HG03558 (cell line): ENCODE measurements at regions not wholly inside any gene's neighbourhood (a gene's known extent, or its start where the extent isn't known, plus 50 kb on each side); places are given as distances from the start of the nearest gene placed in this dataset.
"Not testable (repeated sequence)": the region's sequence is repeated elsewhere in the genome, so short reads cannot be mapped to it uniquely, and the experiment has no call there.

Experiments used
- ATAC-seq: cut with Tn5 transposase; IDR thresholded peaks from one replicate; pipeline ENCODE4 v1.9.1; 2021; ENCODE audit warnings: moderate number of reproducible peaks; ENCODE audit not compliant: unreplicated experiment; ENCODE audit errors: extremely low read depth

DNA sequence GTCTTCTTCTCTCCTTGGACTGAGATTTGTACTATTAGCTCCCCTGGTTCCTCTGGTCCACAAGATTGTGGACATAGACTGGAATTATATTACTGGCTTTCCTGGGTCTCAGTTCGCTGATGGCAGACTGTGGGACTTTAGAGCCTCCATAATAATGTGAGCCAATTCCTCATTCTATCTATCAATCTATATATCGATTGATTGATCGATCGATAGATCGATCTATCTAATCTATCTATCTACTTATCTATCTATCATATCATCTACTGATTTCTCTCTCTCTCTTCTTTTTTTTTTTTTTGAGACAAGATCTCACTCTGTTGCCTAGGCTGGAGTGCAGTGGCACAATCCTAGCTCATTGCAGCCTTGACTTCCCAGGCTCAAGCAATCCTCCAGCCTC is 51.5 kb upstream of the DDR1 start:
- ATAC-seq = no peak

DNA sequence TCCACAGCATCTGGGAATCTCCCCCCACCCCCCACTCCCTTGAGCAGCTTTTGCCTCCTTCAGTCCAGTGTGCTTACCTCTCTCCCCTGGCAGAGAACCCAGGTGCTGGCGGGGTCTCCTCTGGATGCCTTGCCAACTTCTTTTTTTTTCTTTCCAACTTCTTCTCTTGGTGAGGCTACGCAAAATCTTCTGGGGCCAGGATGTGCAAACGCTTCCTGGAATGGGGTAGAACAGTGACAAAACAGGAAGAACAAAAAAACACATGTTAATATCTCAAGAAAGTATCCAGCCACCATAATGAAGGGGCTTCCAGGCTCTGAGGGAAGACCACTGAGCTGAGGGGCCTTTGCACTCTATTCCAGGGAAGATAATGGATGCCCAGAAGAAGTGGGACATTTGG is 53.9 kb upstream of the DDR1 start:
- no peak for ATAC-seq

DNA sequence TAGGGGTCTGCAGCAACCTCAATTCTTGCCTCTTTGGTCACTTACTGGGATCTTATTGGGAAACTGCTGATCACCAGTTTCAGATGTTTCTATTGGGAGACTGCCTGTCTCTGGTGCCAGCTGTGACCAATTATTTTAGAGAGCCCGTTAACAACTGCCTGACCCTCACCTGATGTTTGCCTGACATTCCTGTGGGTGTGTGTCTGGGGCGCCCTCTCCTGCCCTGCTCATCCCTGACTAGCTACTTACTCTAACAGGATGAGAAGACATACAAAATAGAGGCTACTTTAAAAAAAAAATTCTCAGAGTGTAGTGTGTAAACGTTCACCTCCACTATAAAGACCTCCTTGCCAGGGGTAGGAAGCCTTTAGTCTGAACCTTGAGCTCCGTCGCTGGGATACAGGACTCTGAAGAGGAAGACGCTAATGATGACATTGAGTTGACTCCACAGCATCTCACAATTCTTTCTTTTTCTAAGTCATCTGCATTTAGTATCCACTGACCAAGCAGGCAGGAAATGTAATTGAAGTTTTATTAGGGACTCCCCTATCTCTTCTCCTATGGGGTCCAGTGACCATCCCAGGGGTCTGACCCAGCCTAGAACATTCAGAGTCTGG is 54.6 kb upstream of the DDR1 start:
- ATAC-seq = no peak

GRCh38 chr6:30829033-30829432 is 55.3 kb upstream of the DDR1 start:
- ATAC-seq = no peak

GRCh38 chr6:30828027-30828962 is 56.0 kb upstream of the DDR1 start:
- no peak for ATAC-seq

GRCh38 chr6:30826961-30827342 is 57.4 kb upstream of the DDR1 start:
- ATAC-seq = no peak

- ATAC-seq = no peak
Observed at GRCh38 chr6:30824698-30825097, 59.6 kb upstream of the DDR1 start.

- ATAC-seq = no peak
Observed at GRCh38 chr6:30823534-30823865, 60.8 kb upstream of the DDR1 start.

GRCh38 chr6:30821862-30822784 is 62.2 kb upstream of the DDR1 start:
- ATAC-seq = no peak

GRCh38 chr6:30820193-30820592 is 64.1 kb upstream of the DDR1 start:
- no peak for ATAC-seq

DNA sequence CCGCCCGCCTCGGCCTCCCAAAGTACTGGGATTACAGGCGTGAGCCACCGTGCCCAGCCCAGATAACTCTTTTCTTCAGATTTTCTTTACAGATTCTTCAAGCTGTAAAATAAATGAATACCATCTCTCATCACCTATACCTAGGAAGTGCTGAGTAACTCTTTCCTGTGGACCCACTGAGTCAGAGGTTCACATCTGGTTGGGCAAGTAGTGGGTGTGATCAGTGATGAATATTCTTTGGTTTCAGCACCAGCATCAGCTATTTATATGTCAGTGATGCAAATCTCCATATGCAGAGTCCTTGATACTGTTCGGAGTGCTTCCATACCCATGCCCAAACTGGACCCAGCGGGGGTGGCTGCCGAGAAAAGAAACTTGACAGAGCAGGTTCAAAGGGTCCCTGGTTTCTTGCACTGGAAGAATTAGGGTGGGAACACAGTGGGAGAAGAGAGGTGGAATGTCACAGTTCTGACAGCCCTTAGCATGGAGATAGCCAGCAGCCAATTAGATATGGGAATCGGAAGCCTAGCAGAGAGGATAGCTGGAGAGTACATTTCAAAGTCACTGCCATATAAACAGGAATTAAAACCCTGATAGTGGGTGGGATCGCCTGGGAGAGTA is 64.9 kb upstream of the DDR1 start:
- no peak for ATAC-seq

GRCh38 chr6:30818391-30818841 is 65.9 kb upstream of the DDR1 start:
- ATAC-seq = no peak

DNA sequence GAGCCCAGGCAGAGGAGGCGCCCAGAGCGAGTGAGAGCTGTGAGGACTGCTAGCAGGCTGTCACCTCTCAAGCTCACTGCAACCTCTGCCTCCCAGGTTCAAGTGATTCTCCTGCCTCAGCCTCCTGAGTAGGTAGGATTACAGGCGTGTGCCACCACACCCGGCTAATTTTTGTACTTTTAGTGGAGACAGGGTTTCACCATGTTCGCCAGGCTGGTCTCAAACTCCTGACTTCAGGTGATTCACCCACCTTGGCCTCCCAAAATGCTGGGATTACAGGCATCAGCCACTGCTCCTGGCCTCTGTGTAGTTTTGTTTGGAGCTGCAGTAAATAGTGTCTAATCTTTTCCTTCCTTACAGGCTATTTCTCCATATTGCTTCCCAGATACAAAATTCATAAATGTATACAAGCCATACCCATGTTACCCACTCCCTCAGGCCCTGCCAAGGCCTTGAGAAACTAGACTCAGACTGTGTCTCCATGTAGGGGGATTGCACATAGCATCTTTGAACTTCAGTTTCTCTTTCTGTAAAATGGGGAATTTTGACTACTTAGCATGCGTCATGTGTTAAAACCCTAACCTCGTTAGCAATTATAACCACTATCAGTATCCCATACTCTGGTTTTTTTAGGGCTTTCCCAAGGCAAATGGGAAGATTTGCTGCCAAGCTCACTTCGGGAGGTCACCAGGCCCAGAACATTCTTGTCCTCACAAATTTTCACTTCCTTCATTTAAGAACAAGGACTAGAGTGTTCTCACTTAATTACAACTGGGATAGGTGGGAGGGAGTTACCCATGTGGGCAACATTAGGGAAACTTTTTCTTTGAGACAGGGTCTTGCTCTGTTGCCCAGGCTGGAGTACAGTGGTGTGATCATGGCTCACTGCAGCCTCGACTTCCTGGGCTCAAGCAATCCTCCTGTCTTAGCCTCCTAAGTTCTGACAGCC is 67.3 kb upstream of the DDR1 start:
- no peak for ATAC-seq

GRCh38 chr6:30816296-30816695 is 68.0 kb upstream of the DDR1 start:
- ATAC-seq = not testable (repeated sequence)

DNA sequence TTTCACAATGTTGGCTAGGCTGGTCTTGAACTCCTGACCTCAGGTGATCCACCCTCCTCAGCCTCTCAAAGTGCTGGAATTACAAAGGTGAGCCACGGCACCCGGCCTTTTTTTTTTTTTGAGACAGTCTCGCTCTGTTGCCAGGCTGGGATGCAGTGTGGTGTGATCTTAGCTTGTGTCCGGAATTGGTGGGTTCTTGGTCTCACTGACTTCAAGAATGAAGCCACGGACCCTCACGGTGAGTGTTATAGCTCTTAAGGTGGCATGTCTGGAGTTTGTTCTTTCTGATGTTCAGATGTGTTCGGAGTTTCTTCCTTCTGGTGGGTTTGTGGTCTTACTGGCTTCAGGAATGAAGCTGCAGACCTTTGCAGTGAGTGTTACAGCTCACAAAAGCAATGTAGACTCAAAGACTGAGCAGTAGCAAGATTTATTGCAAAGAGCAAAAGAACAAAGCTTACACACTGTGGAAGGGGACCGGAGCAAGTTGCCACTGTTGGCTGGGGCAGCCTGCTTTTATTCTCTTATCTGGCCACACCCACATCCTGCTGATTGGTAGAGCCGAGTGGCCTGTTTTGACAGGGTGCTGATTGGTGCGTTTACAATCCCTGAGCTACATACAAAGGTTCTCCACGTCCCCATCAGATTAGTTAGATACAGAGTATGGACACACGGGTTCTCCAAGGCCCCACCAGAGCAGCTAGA is 69.1 kb upstream of the DDR1 start:
- not testable (repeated sequence) for ATAC-seq

DNA sequence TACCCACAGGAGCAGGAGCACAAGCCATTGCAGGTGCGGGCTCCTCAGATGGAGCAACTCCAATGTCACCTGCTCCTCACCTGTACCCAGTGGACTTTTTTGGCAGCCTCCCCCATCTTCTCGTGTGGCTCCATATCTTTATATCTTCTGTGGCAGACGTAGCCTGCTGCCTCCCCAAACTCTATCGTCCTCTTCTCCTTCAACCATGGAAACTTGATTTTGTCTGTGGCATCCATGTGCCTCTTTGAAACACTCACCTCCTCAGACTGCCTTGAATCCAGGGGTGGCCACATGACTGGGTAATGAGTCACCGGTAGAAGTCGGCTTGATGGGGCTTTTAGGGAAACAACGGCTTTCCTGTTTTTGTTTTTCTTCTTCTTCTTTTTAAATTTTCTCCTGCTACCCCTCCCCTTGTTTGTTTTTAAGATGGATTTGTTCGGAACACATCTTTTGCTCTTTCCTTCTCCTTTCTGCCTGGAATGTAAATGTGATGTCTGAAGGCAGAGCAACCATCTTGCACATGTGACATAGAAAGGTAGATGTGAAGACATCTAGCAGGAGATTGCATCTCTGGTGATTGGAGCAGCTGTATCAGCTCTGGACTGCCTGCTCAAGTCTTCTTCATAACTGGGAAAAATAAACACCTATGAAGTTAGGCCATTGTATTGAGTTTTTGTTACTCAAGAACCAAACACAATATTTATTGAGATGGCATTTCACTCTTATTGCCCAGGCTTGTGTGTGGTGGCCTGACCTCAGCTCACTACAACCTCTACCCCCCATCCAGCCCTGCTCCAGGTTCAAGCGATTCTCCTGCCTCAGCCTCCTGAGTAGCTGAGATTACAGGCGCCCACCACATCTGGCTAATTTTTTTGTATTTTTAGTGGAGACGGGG is 69.9 kb upstream of the DDR1 start:
- no peak for ATAC-seq

DNA sequence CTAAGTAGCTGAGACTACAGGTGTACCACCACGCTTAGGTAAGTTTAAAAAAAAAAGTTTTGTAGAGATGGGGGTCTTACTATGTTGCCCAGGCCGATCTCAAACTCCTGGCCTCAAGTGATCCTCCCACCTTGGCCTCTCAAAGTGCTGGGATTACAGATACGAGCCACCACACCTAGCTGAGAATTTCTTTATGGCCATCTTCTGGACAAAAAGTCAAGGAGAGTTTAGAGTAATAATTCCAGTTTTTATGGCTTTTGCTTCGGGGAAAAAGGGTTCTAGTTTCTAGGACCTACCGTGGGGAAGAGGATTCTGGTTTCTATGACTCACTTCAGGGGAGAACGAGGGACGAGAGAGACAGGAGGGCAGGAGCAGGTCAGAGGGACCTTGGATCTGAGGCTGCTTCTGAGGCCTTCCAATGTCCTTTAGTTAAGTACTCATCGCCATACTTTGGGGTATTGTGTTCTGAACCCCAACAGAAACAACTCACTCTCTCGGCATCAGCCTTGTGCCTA is 69.3 kb upstream of the IER3 start:
- ATAC-seq = no peak
